Neural cell (in vitro differentiated cells): ENCODE measurements at regions not wholly inside any gene's neighbourhood (a gene's known extent, or its start where the extent isn't known, plus 50 kb on each side); places are given as distances from the start of the nearest gene placed in this dataset.

Experiments used
- H2AFZ ChIP-seq: fragments of 200-600, 300-800 bp; sonication (generic), shearing (Covaris generic); 2 replicates; pipeline ENCODE4 v1.6.0; 2014; ENCODE audit warnings: low read depth, mild to moderate bottlenecking, antibody characterized with exemption, low read length, moderate library complexity
- H3F3A ChIP-seq: fragments of 200-600 bp; shearing (Covaris generic); 2 replicates; pipeline ENCODE4 v1.6.1; 2016; ENCODE audit warnings: mild to moderate bottlenecking, moderate library complexity, mixed read lengths, antibody characterized with exemption, low read length; ENCODE audit not compliant: insufficient read depth, poor library complexity, severe bottlenecking
- H3K27ac ChIP-seq: fragments of 200-600, 300-800 bp; sonication (generic), shearing (Covaris generic); 2 replicates; pipeline ENCODE4 v1.5.1; 2014; ENCODE audit warnings: mild to moderate bottlenecking, low read length, moderate library complexity
- H3K27me3 ChIP-seq: fragments of 300-800, 200-600 bp; sonication (generic), shearing (Covaris generic); 2 replicates; pipeline ENCODE4 v1.6.0; 2014; ENCODE audit warnings: mild to moderate bottlenecking, low read depth, low read length, moderate library complexity; ENCODE audit not compliant: insufficient read depth
- H3K36me3 ChIP-seq: fragments of 300-800, 200-600 bp; sonication (generic), shearing (Covaris generic); 2 replicates; pipeline ENCODE4 v1.5.1; 2014; ENCODE audit warnings: mild to moderate bottlenecking, antibody characterized with exemption, low read length, moderate library complexity; ENCODE audit not compliant: insufficient read depth
- H3K4me2 ChIP-seq: fragments of 300-800, 200-600 bp; sonication (generic), shearing (Covaris generic); 2 replicates; pipeline ENCODE4 v1.6.0; 2014; ENCODE audit warnings: mild to moderate bottlenecking, low read length
- H3K4me3 ChIP-seq: fragments of 300-800, 200-600 bp; sonication (generic), shearing (Covaris generic); 2 replicates; pipeline ENCODE4 v1.5.1; 2014; ENCODE audit warnings: mild to moderate bottlenecking, low read length, moderate library complexity
- H3K79me2 ChIP-seq: fragments of 200-600 bp; shearing (Covaris generic); replicated peaks from 2 replicates; pipeline ENCODE4 v1.6.0; 2014; ENCODE audit warnings: mild to moderate bottlenecking, low read length, moderate library complexity; ENCODE audit not compliant: insufficient read depth
- H3K9ac ChIP-seq: fragments of 300-800, 200-600 bp; sonication (generic), shearing (Covaris generic); 2 replicates; pipeline ENCODE4 v1.6.1; 2016; ENCODE audit warnings: mild to moderate bottlenecking, low read length, mixed read lengths
- H3K9me2 ChIP-seq: fragments of 200-600 bp; shearing (Covaris generic); 2 replicates; pipeline ENCODE4 v1.6.1; 2016; ENCODE audit warnings: mild to moderate bottlenecking, low read length, mixed read lengths; ENCODE audit not compliant: insufficient read depth
- H3K9me3 ChIP-seq: fragments of 200-600, 300-800 bp; sonication (generic), shearing (Covaris generic); 2 replicates; pipeline ENCODE4 v1.6.1; 2016; ENCODE audit warnings: mild to moderate bottlenecking, mixed run types, low read length, moderate library complexity, mixed read lengths
- H4K20me1 ChIP-seq: fragments of 200-600 bp; shearing (Covaris generic); 2 replicates; pipeline ENCODE4 v1.6.1; 2016; ENCODE audit warnings: mild to moderate bottlenecking, mixed run types; ENCODE audit not compliant: insufficient read depth
- EP300 ChIP-seq: fragments of 450-650 bp; conservative IDR thresholded peaks from 2 replicates; pipeline ENCODE4 v1.6.1; 2014; ENCODE audit warnings: antibody characterized with exemption, mild to moderate bottlenecking, moderate library complexity; ENCODE audit not compliant: poor library complexity, severe bottlenecking
- EZH2 ChIP-seq: fragments of 200-600, 300-800 bp; shearing (Covaris generic), sonication (generic); IDR thresholded peaks from 2 replicates; pipeline ENCODE4 v1.6.1; 2014; ENCODE audit warnings: antibody characterized with exemption, low read length, borderline replicate concordance, mild to moderate bottlenecking; ENCODE audit not compliant: insufficient read depth, poor library complexity, severe bottlenecking
- MXI1 ChIP-seq: fragments of 450-650 bp; conservative IDR thresholded peaks from 2 replicates; pipeline ENCODE4 v1.6.1; 2014; ENCODE audit warnings: antibody characterized with exemption, mild to moderate bottlenecking; ENCODE audit not compliant: poor library complexity, severe bottlenecking
- POLR2AphosphoS5 ChIP-seq: IDR thresholded peaks from 2 replicates; pipeline ENCODE4 v1.6.1; 2012
- RAD21 ChIP-seq: fragments of 450-650 bp; conservative IDR thresholded peaks from 2 replicates; pipeline ENCODE4 v1.6.1; 2014; ENCODE audit warnings: antibody characterized with exemption, mild to moderate bottlenecking, moderate library complexity
- SMC3 ChIP-seq: fragments of 450-650 bp; conservative IDR thresholded peaks from 2 replicates; pipeline ENCODE4 v1.6.1; 2014; ENCODE audit warnings: antibody characterized with exemption, mild to moderate bottlenecking, moderate library complexity; ENCODE audit not compliant: poor library complexity
- TAF1 ChIP-seq: IDR thresholded peaks from 2 replicates; pipeline ENCODE4 v1.6.1; 2012; ENCODE audit warnings: low read depth
- TF ChIP-seq, protein P1 (sequence below): fragments of 450-650 bp; IDR thresholded peaks from 2 replicates; pipeline ENCODE4 v1.5.1; 2014; ENCODE audit warnings: antibody characterized with exemption, mild to moderate bottlenecking, moderate library complexity; ENCODE audit not compliant: poor library complexity, severe bottlenecking
- TF ChIP-seq, protein P2 (sequence below): IDR thresholded peaks from 2 replicates; pipeline ENCODE4 v1.6.1; 2012; ENCODE audit warnings: borderline replicate concordance

DNA sequence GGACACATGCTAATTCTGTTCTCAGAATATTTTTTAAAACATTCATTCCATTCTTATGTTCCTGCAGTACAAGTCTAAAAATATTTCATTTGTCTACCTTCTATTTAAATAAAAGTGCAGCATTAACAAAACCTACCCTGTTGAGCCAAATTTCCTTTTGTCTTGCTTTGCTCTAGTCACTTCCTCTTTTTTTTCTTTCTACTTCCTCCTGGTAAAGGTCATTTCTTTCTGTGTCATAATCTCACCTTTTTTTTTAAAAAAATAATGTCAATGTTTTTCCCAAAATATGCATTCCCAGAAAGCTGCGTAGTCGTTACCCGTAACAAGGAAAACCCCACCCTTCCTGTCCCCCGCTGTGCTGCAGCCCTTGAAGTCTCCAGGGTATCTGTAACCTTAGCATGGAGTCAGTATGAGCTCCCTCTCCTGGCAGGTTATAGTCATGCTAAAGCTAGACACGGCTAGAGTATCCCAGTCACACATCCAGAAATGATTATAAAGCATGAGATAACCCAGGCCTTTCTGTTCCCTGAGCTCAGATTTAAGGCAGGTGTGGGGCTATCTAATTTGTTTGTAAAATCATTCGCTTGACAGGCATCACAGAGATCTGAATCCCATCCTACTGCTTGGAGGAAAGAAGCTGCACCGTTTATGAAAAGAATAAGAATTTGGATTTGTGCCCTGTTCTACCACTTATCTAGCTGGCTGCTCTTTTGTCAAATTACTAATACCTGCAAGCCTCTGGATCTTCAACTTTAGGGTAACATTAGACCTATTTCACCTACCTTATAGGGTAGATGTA, 51.1 kb upstream of the EED start:
- Histone ChIP-seq H3K27me3 (no peaks in the 10 kb centered on the region), H3K27ac (no peak overlapping the region), H3K9ac (no peak overlapping the region), H3K9me2 (no peaks in the 10 kb centered on the region), H3K4me2 (no peak overlapping the region), H3K36me3 (no peaks in the 10 kb centered on the region), H2AFZ (no peak overlapping the region), H3F3A (no peaks in the 10 kb centered on the region), H3K4me3 (no peak overlapping the region), H3K9me3 (no peaks in the 10 kb centered on the region), H3K79me2 (no peaks in the 10 kb centered on the region), H4K20me1 (no peaks in the 10 kb centered on the region)
- TF ChIP-seq, protein P1, sequence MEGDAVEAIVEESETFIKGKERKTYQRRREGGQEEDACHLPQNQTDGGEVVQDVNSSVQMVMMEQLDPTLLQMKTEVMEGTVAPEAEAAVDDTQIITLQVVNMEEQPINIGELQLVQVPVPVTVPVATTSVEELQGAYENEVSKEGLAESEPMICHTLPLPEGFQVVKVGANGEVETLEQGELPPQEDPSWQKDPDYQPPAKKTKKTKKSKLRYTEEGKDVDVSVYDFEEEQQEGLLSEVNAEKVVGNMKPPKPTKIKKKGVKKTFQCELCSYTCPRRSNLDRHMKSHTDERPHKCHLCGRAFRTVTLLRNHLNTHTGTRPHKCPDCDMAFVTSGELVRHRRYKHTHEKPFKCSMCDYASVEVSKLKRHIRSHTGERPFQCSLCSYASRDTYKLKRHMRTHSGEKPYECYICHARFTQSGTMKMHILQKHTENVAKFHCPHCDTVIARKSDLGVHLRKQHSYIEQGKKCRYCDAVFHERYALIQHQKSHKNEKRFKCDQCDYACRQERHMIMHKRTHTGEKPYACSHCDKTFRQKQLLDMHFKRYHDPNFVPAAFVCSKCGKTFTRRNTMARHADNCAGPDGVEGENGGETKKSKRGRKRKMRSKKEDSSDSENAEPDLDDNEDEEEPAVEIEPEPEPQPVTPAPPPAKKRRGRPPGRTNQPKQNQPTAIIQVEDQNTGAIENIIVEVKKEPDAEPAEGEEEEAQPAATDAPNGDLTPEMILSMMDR: peak; percentile 41
- TF ChIP-seq RAD21 (no peak), POLR2AphosphoS5 (no peak), TAF1 (no peak), EZH2 (no peak), EP300 (no peak), SMC3 (peak; percentile 19), MXI1 (no peak)

DNA sequence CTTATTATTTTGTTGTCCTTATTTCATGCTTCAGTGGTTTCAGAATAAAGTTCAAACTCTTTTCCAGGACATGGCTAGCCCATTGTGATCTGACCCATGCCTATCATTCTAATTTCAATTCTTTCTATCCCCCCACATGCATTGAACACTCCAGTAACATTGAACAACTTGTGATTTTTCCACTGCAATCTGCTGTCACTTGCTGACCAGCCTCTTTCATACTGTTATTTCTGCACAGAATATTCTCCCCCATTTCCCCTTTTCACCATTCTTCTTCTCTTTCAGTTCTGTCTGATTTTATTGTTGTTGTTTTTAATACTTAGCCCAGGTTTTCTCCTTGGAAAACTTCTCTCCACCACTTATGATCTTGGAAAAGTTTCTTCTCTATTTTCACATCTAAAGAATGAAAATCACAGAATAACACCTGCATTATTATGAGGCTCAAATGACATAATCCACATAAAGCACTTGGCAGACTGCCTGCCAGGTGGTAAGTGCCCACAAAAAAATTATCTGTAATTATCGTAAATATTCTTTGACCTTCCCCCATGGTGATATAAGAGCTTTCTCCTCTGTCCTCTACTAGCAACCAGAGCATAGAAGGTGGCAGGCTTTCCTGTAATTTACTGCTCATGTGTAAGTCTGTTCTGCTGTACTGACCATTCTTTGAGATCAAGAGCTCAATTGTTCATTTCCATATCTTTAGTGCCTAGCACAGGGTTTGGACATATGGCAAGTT, 51.9 kb upstream of the EED start:
- Histone ChIP-seq H3K4me3 (no peak overlapping the region), H3K9me2 (no peaks in the 10 kb centered on the region), H3K36me3 (no peaks in the 10 kb centered on the region), H4K20me1 (no peaks in the 10 kb centered on the region), H3K9ac (no peak overlapping the region), H3K9me3 (no peaks in the 10 kb centered on the region), H3F3A (no peaks in the 10 kb centered on the region), H3K79me2 (no peaks in the 10 kb centered on the region), H2AFZ (no peak overlapping the region), H3K27me3 (no peaks in the 10 kb centered on the region), H3K27ac (no peak overlapping the region), H3K4me2 (no peak overlapping the region)
- TF ChIP-seq EZH2 (no peak), SMC3 (no peak), RAD21 (no peak), MXI1 (no peak), EP300 (no peak), TAF1 (no peak), POLR2AphosphoS5 (no peak)
- TF ChIP-seq, protein P1: no peak
- TF ChIP-seq, protein P2, sequence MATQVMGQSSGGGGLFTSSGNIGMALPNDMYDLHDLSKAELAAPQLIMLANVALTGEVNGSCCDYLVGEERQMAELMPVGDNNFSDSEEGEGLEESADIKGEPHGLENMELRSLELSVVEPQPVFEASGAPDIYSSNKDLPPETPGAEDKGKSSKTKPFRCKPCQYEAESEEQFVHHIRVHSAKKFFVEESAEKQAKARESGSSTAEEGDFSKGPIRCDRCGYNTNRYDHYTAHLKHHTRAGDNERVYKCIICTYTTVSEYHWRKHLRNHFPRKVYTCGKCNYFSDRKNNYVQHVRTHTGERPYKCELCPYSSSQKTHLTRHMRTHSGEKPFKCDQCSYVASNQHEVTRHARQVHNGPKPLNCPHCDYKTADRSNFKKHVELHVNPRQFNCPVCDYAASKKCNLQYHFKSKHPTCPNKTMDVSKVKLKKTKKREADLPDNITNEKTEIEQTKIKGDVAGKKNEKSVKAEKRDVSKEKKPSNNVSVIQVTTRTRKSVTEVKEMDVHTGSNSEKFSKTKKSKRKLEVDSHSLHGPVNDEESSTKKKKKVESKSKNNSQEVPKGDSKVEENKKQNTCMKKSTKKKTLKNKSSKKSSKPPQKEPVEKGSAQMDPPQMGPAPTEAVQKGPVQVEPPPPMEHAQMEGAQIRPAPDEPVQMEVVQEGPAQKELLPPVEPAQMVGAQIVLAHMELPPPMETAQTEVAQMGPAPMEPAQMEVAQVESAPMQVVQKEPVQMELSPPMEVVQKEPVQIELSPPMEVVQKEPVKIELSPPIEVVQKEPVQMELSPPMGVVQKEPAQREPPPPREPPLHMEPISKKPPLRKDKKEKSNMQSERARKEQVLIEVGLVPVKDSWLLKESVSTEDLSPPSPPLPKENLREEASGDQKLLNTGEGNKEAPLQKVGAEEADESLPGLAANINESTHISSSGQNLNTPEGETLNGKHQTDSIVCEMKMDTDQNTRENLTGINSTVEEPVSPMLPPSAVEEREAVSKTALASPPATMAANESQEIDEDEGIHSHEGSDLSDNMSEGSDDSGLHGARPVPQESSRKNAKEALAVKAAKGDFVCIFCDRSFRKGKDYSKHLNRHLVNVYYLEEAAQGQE: no peak
